RWPE2 (cell line): ENCODE measurements at regions not wholly inside any gene's neighbourhood (a gene's known extent, or its start where the extent isn't known, plus 50 kb on each side); places are given as distances from the start of the nearest gene placed in this dataset.
A peak's percentile ranks its signal among the peaks of the same experiment; 100 is the strongest.

Source experiments
- ATAC-seq: fragments of 200-7000 bp; cut with Tn5 transposase; 3 replicates; pipeline ENCODE4 v1.9.1; 2021; ENCODE audit warnings: low read depth
- DNase-seq: peaks from one replicate; pipeline ENCODE4 v3.0.0-alpha.2; 2020; ENCODE audit warnings: low spot score
- H3K27ac ChIP-seq: fragments of 450-650 bp; 2 replicates; pipeline ENCODE4 v1.5.1; 2017; ENCODE audit warnings: mild to moderate bottlenecking; ENCODE audit not compliant: poor library complexity, severe bottlenecking
- H3K27me3 ChIP-seq: fragments of 250-450 bp; sonication (Bioruptor Pico); 2 replicates; pipeline ENCODE4 v1.5.1; 2021; ENCODE audit warnings: mild to moderate bottlenecking, moderate library complexity; ENCODE audit not compliant: insufficient read depth, poor library complexity, severe bottlenecking
- H3K36me3 ChIP-seq: fragments of 250-450 bp; sonication (Bioruptor Pico); 2 replicates; pipeline ENCODE4 v1.5.1; 2020; ENCODE audit warnings: low read depth, mild to moderate bottlenecking, moderate library complexity
- H3K4me1 ChIP-seq: fragments of 250-450 bp; sonication (Bioruptor Pico); 2 replicates; pipeline ENCODE4 v1.5.1; 2021; ENCODE audit warnings: mild to moderate bottlenecking, moderate library complexity; ENCODE audit not compliant: insufficient read depth, poor library complexity, severe bottlenecking
- H3K4me3 ChIP-seq: fragments of 250-450 bp; sonication (Bioruptor Pico); 2 replicates; pipeline ENCODE4 v1.5.1; 2021; ENCODE audit warnings: mild to moderate bottlenecking, moderate library complexity; ENCODE audit not compliant: severe bottlenecking
- H3K9me3 ChIP-seq: fragments of 250-450 bp; sonication (Bioruptor Pico); 2 replicates; pipeline ENCODE4 v1.5.1; 2021; ENCODE audit warnings: mild to moderate bottlenecking, moderate library complexity; ENCODE audit not compliant: severe bottlenecking
- TF ChIP-seq, protein P1 (sequence below): fragments of 450-650 bp; IDR thresholded peaks from one replicate; pipeline ENCODE4 v1.5.1; 2017; ENCODE audit warnings: mild to moderate bottlenecking, moderate library complexity; ENCODE audit not compliant: poor library complexity, severe bottlenecking

DNA sequence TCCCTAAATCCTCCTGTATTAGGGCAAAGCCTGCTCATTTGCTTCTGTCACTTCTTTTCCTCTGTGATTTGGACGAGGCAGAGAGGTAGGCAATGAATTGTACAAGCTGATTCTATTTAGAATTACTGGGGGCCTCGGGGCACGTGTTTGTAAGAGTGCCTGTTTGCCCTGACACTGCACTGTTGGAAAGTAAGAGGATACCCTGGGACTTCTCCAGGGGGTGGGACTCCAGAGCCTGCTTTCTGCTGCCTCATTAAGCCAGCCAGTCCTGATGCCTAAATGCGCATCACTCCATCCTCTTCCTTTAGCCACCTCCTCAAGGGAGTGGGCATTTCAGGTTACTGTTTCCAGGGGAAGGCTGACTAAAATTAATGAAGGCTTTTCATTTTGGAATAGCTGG lies 134.3 kb downstream of the TDRD15 start:
- DNase-seq: no peak
- ATAC-seq: no peak
- no peak overlapping the region for H3K4me3 ChIP-seq
- H3K27ac ChIP-seq: peak overlapping the region; percentile 33
- H3K9me3 ChIP-seq: no peaks in the 10 kb centered on the region
- no peaks in the 10 kb centered on the region for H3K36me3 ChIP-seq
- H3K27me3 ChIP-seq: no peaks in the 10 kb centered on the region
- TF ChIP-seq, protein P1, sequence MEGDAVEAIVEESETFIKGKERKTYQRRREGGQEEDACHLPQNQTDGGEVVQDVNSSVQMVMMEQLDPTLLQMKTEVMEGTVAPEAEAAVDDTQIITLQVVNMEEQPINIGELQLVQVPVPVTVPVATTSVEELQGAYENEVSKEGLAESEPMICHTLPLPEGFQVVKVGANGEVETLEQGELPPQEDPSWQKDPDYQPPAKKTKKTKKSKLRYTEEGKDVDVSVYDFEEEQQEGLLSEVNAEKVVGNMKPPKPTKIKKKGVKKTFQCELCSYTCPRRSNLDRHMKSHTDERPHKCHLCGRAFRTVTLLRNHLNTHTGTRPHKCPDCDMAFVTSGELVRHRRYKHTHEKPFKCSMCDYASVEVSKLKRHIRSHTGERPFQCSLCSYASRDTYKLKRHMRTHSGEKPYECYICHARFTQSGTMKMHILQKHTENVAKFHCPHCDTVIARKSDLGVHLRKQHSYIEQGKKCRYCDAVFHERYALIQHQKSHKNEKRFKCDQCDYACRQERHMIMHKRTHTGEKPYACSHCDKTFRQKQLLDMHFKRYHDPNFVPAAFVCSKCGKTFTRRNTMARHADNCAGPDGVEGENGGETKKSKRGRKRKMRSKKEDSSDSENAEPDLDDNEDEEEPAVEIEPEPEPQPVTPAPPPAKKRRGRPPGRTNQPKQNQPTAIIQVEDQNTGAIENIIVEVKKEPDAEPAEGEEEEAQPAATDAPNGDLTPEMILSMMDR: no peak
- peaks cover 3% of the 10 kb centered on the region for H3K4me1 ChIP-seq

GRCh38 chr2:21260311-21260710 lies 136.5 kb downstream of the TDRD15 start:
- ATAC-seq (no peak), DNase-seq (no peak)
- Histone ChIP-seq H3K4me1 (peaks cover 3% of the 10 kb centered on the region), H3K27me3 (no peaks in the 10 kb centered on the region), H3K4me3 (no peak overlapping the region), H3K9me3 (no peaks in the 10 kb centered on the region), H3K27ac (no peak overlapping the region), H3K36me3 (no peaks in the 10 kb centered on the region)
- TF ChIP-seq, protein P1: no peak

DNA sequence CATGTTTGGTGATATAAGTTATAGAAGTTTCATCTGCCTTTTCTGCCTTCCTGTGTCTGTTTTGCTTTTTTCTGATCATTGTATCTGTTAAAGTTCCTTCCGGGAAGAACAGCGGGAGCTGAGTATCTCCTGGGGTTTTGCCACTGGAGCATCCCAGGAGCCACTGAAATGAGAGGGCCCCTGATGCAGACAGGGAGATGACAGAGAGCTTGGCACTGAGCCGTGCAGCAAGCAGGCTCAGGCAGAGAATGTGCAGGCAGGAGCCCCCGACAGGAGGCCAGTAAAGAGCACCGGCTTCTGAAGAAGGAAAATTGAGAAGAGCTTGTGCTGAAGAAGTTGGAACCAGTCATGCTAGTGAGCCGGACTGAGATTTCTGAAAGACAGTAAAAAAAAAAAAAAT lies 137.8 kb downstream of the TDRD15 start:
- ATAC-seq: no peak
- TF ChIP-seq, protein P1: no peak

GRCh38 chr2:21262426-21262940 lies 138.7 kb downstream of the TDRD15 start:
- ATAC-seq (no peak), DNase-seq (no peak)

More for the DNA sequence above, 137.8 kb downstream of the TDRD15 start:
- Histone ChIP-seq H3K27me3 (no peaks in the 10 kb centered on the region), H3K4me3 (no peak overlapping the region), H3K27ac (no peak overlapping the region), H3K9me3 (no peaks in the 10 kb centered on the region), H3K36me3 (no peaks in the 10 kb centered on the region), H3K4me1 (peaks cover 3% of the 10 kb centered on the region)
- DNase-seq: no peak

GRCh38 chr2:21263622-21264021 lies 139.9 kb downstream of the TDRD15 start:
- no peak overlapping the region for H3K27ac ChIP-seq
- H3K9me3 ChIP-seq: no peaks in the 10 kb centered on the region
- ATAC-seq: no peak
- H3K27me3 ChIP-seq: no peaks in the 10 kb centered on the region
- TF ChIP-seq, protein P1: no peak
- H3K4me3 ChIP-seq: no peak overlapping the region
- no peaks in the 10 kb centered on the region for H3K36me3 ChIP-seq
- no peaks in the 10 kb centered on the region for H3K4me1 ChIP-seq
- no peak for DNase-seq

More at GRCh38 chr2:21262426-21262940, 138.7 kb downstream of the TDRD15 start:
- H3K36me3 ChIP-seq: no peaks in the 10 kb centered on the region
- H3K27me3 ChIP-seq: no peaks in the 10 kb centered on the region
- H3K4me1 ChIP-seq: peaks cover 3% of the 10 kb centered on the region
- TF ChIP-seq, protein P1: no peak
- no peak overlapping the region for H3K27ac ChIP-seq
- no peaks in the 10 kb centered on the region for H3K9me3 ChIP-seq
- no peak overlapping the region for H3K4me3 ChIP-seq
